HEK293T (cell line): ENCODE measurements at regions not wholly inside any gene's neighbourhood (a gene's known extent, or its start where the extent isn't known, plus 50 kb on each side); places are given as distances from the start of the nearest gene placed in this dataset.

ENCODE experiments used
- CTCF ChIA-PET: fragments of 350-600 bp; formaldehyde crosslinking; extraction: SDS; loops from one replicate; lab custom pipeline; 2021; ENCODE audit warnings: antibody characterized with exemption, inconsistent platforms; lab: Yijun Ruan, JAX
- POLR2A ChIA-PET: fragments of 350-600 bp; formaldehyde crosslinking; extraction: SDS; loops from one replicate; lab custom pipeline; 2020; ENCODE audit warnings: antibody characterized with exemption, inconsistent platforms; lab: Yijun Ruan, JAX
- DNase-seq: peaks from one replicate; pipeline ENCODE4 v3.0.0; 2012; ENCODE audit warnings: mixed read lengths; ENCODE audit errors: extremely low spot score
- ARNT ChIP-seq: fragments of 450-650 bp; IDR thresholded peaks from 2 replicates; pipeline ENCODE4 v1.6.1; 2017; ENCODE audit warnings: mild to moderate bottlenecking
- BHLHE40 ChIP-seq: fragments of 450-650 bp; IDR thresholded peaks from 2 replicates; pipeline ENCODE4 v1.6.1; 2016; ENCODE audit warnings: mild to moderate bottlenecking, moderate library complexity, borderline replicate concordance
- CTBP1 ChIP-seq: fragments of 450-650 bp; IDR thresholded peaks from 2 replicates; pipeline ENCODE4 v1.6.1; 2016; ENCODE audit warnings: borderline replicate concordance
- ELF4 ChIP-seq: fragments of 450-650 bp; IDR thresholded peaks from 2 replicates; pipeline ENCODE4 v1.6.1; 2017; ENCODE audit warnings: antibody characterized with exemption
- FOXA1 ChIP-seq: fragments of 450-650 bp; IDR thresholded peaks from 2 replicates; pipeline ENCODE4 v1.6.1; 2016; ENCODE audit warnings: mild to moderate bottlenecking
- FOXK2 ChIP-seq: fragments of 450-650 bp; IDR thresholded peaks from 2 replicates; pipeline ENCODE4 v1.6.1; 2016; ENCODE audit warnings: mild to moderate bottlenecking
- FOXM1 ChIP-seq: fragments of 450-650 bp; IDR thresholded peaks from 2 replicates; pipeline ENCODE4 v1.6.1; 2017; ENCODE audit warnings: mild to moderate bottlenecking, borderline replicate concordance
- HDGF ChIP-seq: fragments of 450-650 bp; IDR thresholded peaks from 2 replicates; pipeline ENCODE4 v1.6.1; 2017; ENCODE audit warnings: antibody characterized with exemption, borderline replicate concordance
- LEF1 ChIP-seq: fragments of 450-650 bp; IDR thresholded peaks from 2 replicates; pipeline ENCODE4 v1.6.1; 2017; ENCODE audit warnings: mild to moderate bottlenecking, borderline replicate concordance
- NFRKB ChIP-seq: fragments of 450-650 bp; IDR thresholded peaks from 2 replicates; pipeline ENCODE4 v1.6.1; 2016; ENCODE audit warnings: mild to moderate bottlenecking, moderate library complexity
- PKNOX1 ChIP-seq: fragments of 450-650 bp; IDR thresholded peaks from 2 replicates; pipeline ENCODE4 v1.6.1; 2016
- SP1 ChIP-seq: fragments of 450-650 bp; IDR thresholded peaks from 2 replicates; pipeline ENCODE4 v1.6.1; 2017
- SUZ12 ChIP-seq: fragments of 450-650 bp; IDR thresholded peaks from 2 replicates; pipeline ENCODE4 v1.6.1; 2016; ENCODE audit warnings: mild to moderate bottlenecking
- TARDBP ChIP-seq: fragments of 450-650 bp; IDR thresholded peaks from 2 replicates; pipeline ENCODE4 v1.6.1; 2016
- ZNF384 ChIP-seq: fragments of 450-650 bp; IDR thresholded peaks from 2 replicates; pipeline ENCODE4 v1.6.1; 2016

GRCh38 chr22:27613099-27614005 lies 188.2 kb downstream of the MN1 start:
- no peak for DNase-seq
- TF ChIP-seq BHLHE40 (no peak), PKNOX1 (peak; percentile 62), LEF1 (no peak), ELF4 (no peak)
- ChIA-PET POLR2A (no interaction called here), CTCF (no interaction called here)

GRCh38 chr22:27614006-27614649 lies 187.4 kb downstream of the MN1 start:
- CTCF ChIA-PET = no interaction called here
- POLR2A ChIA-PET = no interaction called here
- DNase-seq = no peak
- TF ChIP-seq FOXA1 = no peak

DNA sequence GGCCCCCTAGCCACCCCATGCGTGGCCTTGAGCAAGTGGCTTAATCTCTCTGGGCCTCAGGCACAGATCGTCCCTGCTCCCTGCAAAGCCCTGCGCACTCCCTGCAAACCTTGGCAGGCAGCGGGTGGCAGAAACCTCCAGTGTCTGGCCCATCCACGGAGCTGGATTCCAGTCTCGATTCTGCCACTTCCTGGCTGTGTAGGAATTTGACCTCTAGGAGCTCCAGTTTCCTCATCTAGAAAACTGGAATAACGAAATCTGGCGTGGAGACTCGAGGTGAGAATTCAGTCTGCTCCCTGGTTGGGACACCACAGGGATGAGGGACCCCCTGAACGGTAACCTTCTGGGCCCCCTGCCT lies 186.9 kb downstream of the MN1 start:
- TF ChIP-seq TARDBP = no peak
- TF ChIP-seq BHLHE40 = no peak
- no peak for TF ChIP-seq CTBP1
- DNase-seq = no peak
- CTCF ChIA-PET = no interaction called here
- POLR2A ChIA-PET = no interaction called here

GRCh38 chr22:27615408-27615807 lies 186.1 kb downstream of the MN1 start:
- TF ChIP-seq CTBP1 (no peak), SUZ12 (no peak), NFRKB (no peak), HDGF (no peak), BHLHE40 (no peak)
- ChIA-PET POLR2A (no interaction called here), CTCF (no interaction called here)
- DNase-seq = no peak

DNA sequence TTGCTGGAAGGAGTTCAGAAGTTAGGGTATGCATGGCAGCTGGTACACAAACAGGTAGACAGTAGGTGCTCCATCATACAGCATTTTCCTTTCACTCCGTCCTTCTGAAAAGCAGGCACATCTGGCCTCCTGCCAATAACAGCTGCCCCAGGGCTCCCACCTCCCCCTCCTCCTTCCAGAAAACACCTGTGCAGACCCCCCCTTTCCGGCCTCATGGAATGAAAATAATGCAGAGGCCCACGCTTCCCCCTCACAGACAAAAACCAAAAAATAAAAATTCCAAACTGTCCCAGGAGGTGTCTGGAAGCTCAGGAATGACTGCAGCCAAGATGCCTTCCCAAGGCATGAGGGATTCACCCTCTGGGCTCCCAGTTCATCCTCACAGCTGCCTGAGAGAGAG lies 185.5 kb downstream of the MN1 start:
- DNase-seq = no peak
- ChIA-PET CTCF (interaction anchor here (0.6 kb wide), 1 partner anchor 860 kb away, joined by 8 read pairs; no protein-coding TSS in a partner anchor), POLR2A (interaction anchor here (1.2 kb wide), 1 partner anchor 8 kb away, joined by 3 read pairs; no protein-coding TSS in a partner anchor)
- TF ChIP-seq ELF4 (no peak), ZNF384 (no peak), NFRKB (no peak), ARNT (no peak), FOXA1 (no peak), FOXM1 (no peak), FOXK2 (no peak), HDGF (no peak), TARDBP (no peak), SP1 (no peak)

- ChIA-PET POLR2A (interaction anchor here (1.2 to 1.5 kb wide), 2 partner anchors 9 to 10 kb away, joined by 3 read pairs; no protein-coding TSS in a partner anchor), CTCF (no interaction called here)
- DNase-seq = no peak
- no peak for TF ChIP-seq PKNOX1
- TF ChIP-seq ARNT = no peak
- no peak for TF ChIP-seq CTBP1
- TF ChIP-seq SP1 = no peak
- no peak for TF ChIP-seq ZNF384
- no peak for TF ChIP-seq BHLHE40
- TF ChIP-seq FOXA1 = no peak
- TF ChIP-seq FOXK2 = no peak
Measured at GRCh38 chr22:27617214-27617881, 184.2 kb downstream of the MN1 start.

GRCh38 chr22:27620367-27621154 lies 181.0 kb downstream of the MN1 start:
- ChIA-PET POLR2A (no interaction called here), CTCF (no interaction called here)
- DNase-seq = no peak
- TF ChIP-seq FOXM1 (no peak), CTBP1 (no peak), FOXA1 (no peak), ARNT (no peak), ZNF384 (no peak), FOXK2 (no peak), SUZ12 (no peak), BHLHE40 (no peak)
